Lung (tissue), 11 donors: ENCODE measurements at regions not wholly inside any gene's neighbourhood (a gene's known extent, or its start where the extent isn't known, plus 50 kb on each side); places are given as distances from the start of the nearest gene placed in this dataset.

ENCODE experiments used
- ATAC-seq: fragments of 200-7000 bp; cut with Tn5 transposase; one replicate; pipeline ENCODE4 v1.9.1; 2020; ENCODE audit warnings: moderate number of reproducible peaks; ENCODE audit not compliant: insufficient read depth, low FRiP score
- DNase-seq, 3 donors: peaks; one replicate each; pipeline ENCODE4 v3.0.0-alpha.2; 2013 to 2017
- H3K27ac ChIP-seq, 2 donors: one replicate each; pipeline ENCODE4 v1.5.1; 2013; ENCODE audit warnings: mild to moderate bottlenecking in 2 of 2, moderate library complexity in 2 of 2, control low read depth in 1 of 2, inconsistent platforms in 1 of 2, low read depth in 1 of 2, low read length in 1 of 2
- H3K27me3 ChIP-seq, 3 donors: one replicate each; pipeline ENCODE4 v1.5.1; 2013; ENCODE audit warnings: low read length in 2 of 3; ENCODE audit not compliant: control insufficient read depth in 3 of 3, insufficient read depth in 3 of 3
- H3K36me3 ChIP-seq, 4 donors: one replicate each; pipeline ENCODE4 v1.5.1; 2013; ENCODE audit warnings: low read length in 4 of 4, mild to moderate bottlenecking in 1 of 4, moderate library complexity in 1 of 4; ENCODE audit not compliant: control insufficient read depth in 4 of 4, insufficient read depth in 4 of 4
- H3K4me1 ChIP-seq, 5 donors: one replicate each; pipeline ENCODE4 v1.5.1; 2013; ENCODE audit warnings: low read length in 5 of 5, mild to moderate bottlenecking in 2 of 5, moderate library complexity in 1 of 5; ENCODE audit not compliant: control insufficient read depth in 5 of 5, insufficient read depth in 5 of 5
- H3K4me3 ChIP-seq: one replicate; pipeline ENCODE4 v1.5.1; 2013; ENCODE audit warnings: mild to moderate bottlenecking, control low read depth, moderate library complexity
- H3K9ac ChIP-seq, 2 donors: one replicate each; pipeline ENCODE4 v1.5.1; 2013; ENCODE audit warnings: low read length in 2 of 2, control low read depth in 1 of 2; ENCODE audit not compliant: insufficient read depth in 1 of 2
- H3K9me3 ChIP-seq, 4 donors: one replicate each; pipeline ENCODE4 v1.5.1; 2013; ENCODE audit warnings: low read length in 3 of 4, mild to moderate bottlenecking in 1 of 4, moderate library complexity in 1 of 4; ENCODE audit not compliant: control insufficient read depth in 4 of 4, insufficient read depth in 3 of 4
- CTCF ChIP-seq: IDR thresholded peaks from 2 replicates; pipeline ENCODE4 v1.5.1; 2012; ENCODE audit warnings: mild to moderate bottlenecking; ENCODE audit errors: control extremely low read depth, extremely low read depth
- WGBS, 2 donors: extraction: QIAGEN DNeasy Blood & Tissue Kit; methylation state at CpG; one replicate each; pipeline ENCODE4 v1.1.7; 2013; 5-methylcytosine and 5-hydroxymethylcytosine counted together
- donor health status: control.
- donor health status: control.
- donor health status: Bipolar disorder and iron deficiency.
- donor health status: healthy.
- donor health status: DM: yes; HTN: yes; CAD: no.

DNA sequence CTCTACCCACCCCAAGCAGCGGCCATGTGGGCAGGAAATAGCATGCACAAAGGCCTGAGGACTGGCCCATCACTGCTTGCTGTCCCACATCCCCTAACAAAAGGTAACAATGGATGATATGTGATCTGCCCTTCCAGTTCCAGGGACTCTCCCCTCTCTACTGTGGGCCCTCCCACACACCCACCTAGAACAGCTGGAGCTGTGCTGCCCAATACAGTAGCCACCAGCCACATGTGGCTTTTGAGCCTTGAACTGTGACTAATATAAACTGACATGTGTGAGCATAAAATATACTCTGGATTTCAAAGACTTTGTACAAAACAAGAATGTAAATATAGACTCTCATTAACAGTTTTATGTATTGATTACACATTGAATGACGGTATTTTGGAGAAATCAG, 78.1 kb downstream of the C5orf15 start:
- Histone ChIP-seq H3K36me3 (no peaks in the 10 kb centered on the region), H3K9me3 (no peaks in the 10 kb centered on the region), H3K4me1 (no peaks in the 10 kb centered on the region), H3K27me3 (no peaks in the 10 kb centered on the region), H3K4me3 (no peak overlapping the region), H3K27ac (no peak overlapping the region), H3K9ac (no peak overlapping the region)
- ATAC-seq (no peak), DNase-seq (no peak)
- TF ChIP-seq CTCF, result no peak
- WGBS, 2 donors, result 84 to 95% methylated on average over 2 of the region's 2 CpGs

DNA sequence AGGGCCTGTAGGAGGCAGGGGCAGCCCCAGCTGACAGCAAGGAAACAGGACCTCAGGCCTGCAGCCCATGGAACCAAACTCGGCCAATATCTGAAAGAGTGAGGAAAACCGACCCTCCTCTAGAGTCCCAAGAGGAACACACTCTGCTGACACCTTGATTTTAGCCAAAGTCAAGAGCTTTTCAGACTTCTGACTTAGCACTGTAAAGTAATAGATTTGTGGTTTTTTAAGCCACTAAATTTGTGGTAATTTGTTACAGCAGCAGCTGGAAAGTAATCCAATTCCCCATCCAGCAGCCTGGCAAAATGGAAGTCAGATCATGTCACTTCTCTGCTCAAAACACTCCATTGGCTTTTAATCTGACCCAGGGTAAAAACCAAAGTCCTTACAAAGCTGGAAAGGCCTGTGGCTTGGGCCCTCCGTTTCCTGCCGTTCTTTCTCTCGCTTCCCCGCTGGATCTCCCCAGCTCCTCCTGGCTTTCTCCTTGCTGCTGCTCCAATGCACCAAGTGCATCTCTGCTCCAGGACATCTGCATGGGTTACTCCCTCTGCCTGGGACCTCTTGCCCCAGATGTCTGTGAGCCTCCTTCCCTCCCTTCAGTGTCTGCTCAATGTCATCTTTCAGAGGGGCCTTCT, 79.0 kb downstream of the C5orf15 start:
- no peak overlapping the region for H3K27ac ChIP-seq
- TF ChIP-seq CTCF, result no peak
- no peaks in the 10 kb centered on the region for H3K27me3 ChIP-seq
- H3K4me1 ChIP-seq, result peaks cover 0 to 9% (median 0%) of the 10 kb centered on the region in 5 donors
- H3K36me3 ChIP-seq, result no peaks in the 10 kb centered on the region
- no peak overlapping the region for H3K4me3 ChIP-seq
- no peaks in the 10 kb centered on the region for H3K9me3 ChIP-seq
- 81 to 94% methylated on average over 6 of the region's 6 CpGs for WGBS, 2 donors
- DNase-seq, result no peak
- no peak overlapping the region for H3K9ac ChIP-seq
- no peak for ATAC-seq

GRCh38 chr5:133888625-133888991, 79.8 kb downstream of the C5orf15 start:
- no peak for TF ChIP-seq CTCF

GRCh38 chr5:133885566-133885965, 82.9 kb downstream of the C5orf15 start:
- ATAC-seq (no peak), DNase-seq (no peak)
- Histone ChIP-seq H3K36me3 (no peaks in the 10 kb centered on the region), H3K9ac (no peak overlapping the region), H3K27me3 (peaks cover 0 to 4% (median 0%) of the 10 kb centered on the region in 3 donors), H3K4me1 (peaks cover 0 to 10% (median 0%) of the 10 kb centered on the region in 5 donors), H3K9me3 (no peaks in the 10 kb centered on the region), H3K27ac (no peak overlapping the region), H3K4me3 (no peak overlapping the region)
- no peak for TF ChIP-seq CTCF
- 92 to 95% methylated on average over 6 of the region's 6 CpGs for WGBS, 2 donors

More at GRCh38 chr5:133888625-133888991, 79.8 kb downstream of the C5orf15 start:
- Histone ChIP-seq H3K9ac (no peak overlapping the region), H3K27ac (no peak overlapping the region), H3K27me3 (no peaks in the 10 kb centered on the region), H3K36me3 (no peaks in the 10 kb centered on the region), H3K4me3 (no peak overlapping the region), H3K9me3 (no peaks in the 10 kb centered on the region), H3K4me1 (peaks cover 0 to 10% (median 0%) of the 10 kb centered on the region in 5 donors)
- WGBS, 2 donors, result 88 to 94% methylated on average over 3 of the region's 3 CpGs
- no peak for ATAC-seq
- DNase-seq, result no peak
